ENCODE measurements at regions not wholly inside any gene's neighbourhood (a gene's known extent, or its start where the extent isn't known, plus 50 kb on each side); places are given as distances from the start of the nearest gene placed in this dataset.

GRCh38 chr13:76799696-76800095 lies 86.5 kb downstream of the KCTD12 start:
- DNase-seq (ENCODE audit: low read depth in 6 of 9, low spot score in 9 of 9) = no peak
- Histone ChIP-seq H3K4me1 (ENCODE audit: control insufficient read depth in 2 of 2, insufficient read depth in 2 of 2, low read length in 2 of 2) (no peaks in the 10 kb centered on the region), H3K4me3 (ENCODE audit: low read length in 2 of 2) (no peak overlapping the region), H3K27ac (ENCODE audit: low read depth in 1 of 2, low read length in 1 of 2) (no peak overlapping the region), H3K27me3 (ENCODE audit: control insufficient read depth in 2 of 2, insufficient read depth in 1 of 2, low read length in 1 of 2) (no peaks in the 10 kb centered on the region), H3K9me3 (ENCODE audit: control insufficient read depth in 2 of 2, insufficient read depth in 1 of 2, low read length in 1 of 2) (no peaks in the 10 kb centered on the region), H3K36me3 (ENCODE audit: control insufficient read depth in 2 of 2, insufficient read depth in 2 of 2, low read length in 1 of 2) (no peaks in the 10 kb centered on the region)
- WGBS = 86% methylated on average over 3 of the region's 3 CpGs

- no peaks in the 10 kb centered on the region for H3K36me3 ChIP-seq (ENCODE audit: control insufficient read depth in 2 of 2, insufficient read depth in 2 of 2, low read length in 1 of 2)
- H3K9me3 ChIP-seq (ENCODE audit: control insufficient read depth in 2 of 2, insufficient read depth in 1 of 2, low read length in 1 of 2) = no peaks in the 10 kb centered on the region
- no peak overlapping the region for H3K27ac ChIP-seq (ENCODE audit: low read depth in 1 of 2, low read length in 1 of 2)
- H3K27me3 ChIP-seq (ENCODE audit: control insufficient read depth in 2 of 2, insufficient read depth in 1 of 2, low read length in 1 of 2) = no peaks in the 10 kb centered on the region
- 90% methylated on average over 2 of the region's 2 CpGs for WGBS
- no peak overlapping the region for H3K4me3 ChIP-seq (ENCODE audit: low read length in 2 of 2)
- DNase-seq (ENCODE audit: low read depth in 6 of 9, low spot score in 9 of 9) = no peak
- no peaks in the 10 kb centered on the region for H3K4me1 ChIP-seq (ENCODE audit: control insufficient read depth in 2 of 2, insufficient read depth in 2 of 2, low read length in 2 of 2)
Observed at GRCh38 chr13:76798037-76798436, 88.2 kb downstream of the KCTD12 start.

GRCh38 chr13:76797361-76797760 lies 88.8 kb downstream of the KCTD12 start:
- no peak overlapping the region for H3K4me3 ChIP-seq (ENCODE audit: low read length in 2 of 2)
- WGBS = 93% methylated on average over 5 of the region's 5 CpGs
- no peaks in the 10 kb centered on the region for H3K4me1 ChIP-seq (ENCODE audit: control insufficient read depth in 2 of 2, insufficient read depth in 2 of 2, low read length in 2 of 2)
- H3K27ac ChIP-seq (ENCODE audit: low read depth in 1 of 2, low read length in 1 of 2) = no peak overlapping the region
- no peaks in the 10 kb centered on the region for H3K9me3 ChIP-seq (ENCODE audit: control insufficient read depth in 2 of 2, insufficient read depth in 1 of 2, low read length in 1 of 2)
- DNase-seq (ENCODE audit: low read depth in 6 of 9, low spot score in 9 of 9) = no peak
- H3K27me3 ChIP-seq (ENCODE audit: control insufficient read depth in 2 of 2, insufficient read depth in 1 of 2, low read length in 1 of 2) = no peaks in the 10 kb centered on the region
- H3K36me3 ChIP-seq (ENCODE audit: control insufficient read depth in 2 of 2, insufficient read depth in 2 of 2, low read length in 1 of 2) = no peaks in the 10 kb centered on the region

GRCh38 chr13:76796851-76797250 lies 89.4 kb downstream of the KCTD12 start:
- Histone ChIP-seq H3K4me3 (ENCODE audit: low read length in 2 of 2) (no peak overlapping the region), H3K9me3 (ENCODE audit: control insufficient read depth in 2 of 2, insufficient read depth in 1 of 2, low read length in 1 of 2) (no peaks in the 10 kb centered on the region), H3K36me3 (ENCODE audit: control insufficient read depth in 2 of 2, insufficient read depth in 2 of 2, low read length in 1 of 2) (no peaks in the 10 kb centered on the region), H3K27ac (ENCODE audit: low read depth in 1 of 2, low read length in 1 of 2) (no peak overlapping the region), H3K4me1 (ENCODE audit: control insufficient read depth in 2 of 2, insufficient read depth in 2 of 2, low read length in 2 of 2) (no peaks in the 10 kb centered on the region), H3K27me3 (ENCODE audit: control insufficient read depth in 2 of 2, insufficient read depth in 1 of 2, low read length in 1 of 2) (no peaks in the 10 kb centered on the region)
- no peak for DNase-seq (ENCODE audit: low read depth in 6 of 9, low spot score in 9 of 9)
- 92% methylated on average over 3 of the region's 3 CpGs for WGBS

GRCh38 chr13:76795701-76796695 lies 90.2 kb downstream of the KCTD12 start:
- Histone ChIP-seq H3K27ac (ENCODE audit: low read depth in 1 of 2, low read length in 1 of 2) (no peak overlapping the region), H3K4me3 (ENCODE audit: low read length in 2 of 2) (no peak overlapping the region), H3K27me3 (ENCODE audit: control insufficient read depth in 2 of 2, insufficient read depth in 1 of 2, low read length in 1 of 2) (no peaks in the 10 kb centered on the region), H3K36me3 (ENCODE audit: control insufficient read depth in 2 of 2, insufficient read depth in 2 of 2, low read length in 1 of 2) (no peaks in the 10 kb centered on the region), H3K9me3 (ENCODE audit: control insufficient read depth in 2 of 2, insufficient read depth in 1 of 2, low read length in 1 of 2) (no peaks in the 10 kb centered on the region), H3K4me1 (ENCODE audit: control insufficient read depth in 2 of 2, insufficient read depth in 2 of 2, low read length in 2 of 2) (no peaks in the 10 kb centered on the region)
- WGBS = 96% methylated on average over 5 of the region's 5 CpGs
- DNase-seq (ENCODE audit: low read depth in 6 of 9, low spot score in 9 of 9) = no peak

- DNase-seq (ENCODE audit: low read depth in 6 of 9, low spot score in 9 of 9) = no peak
- Histone ChIP-seq H3K4me3 (ENCODE audit: low read length in 2 of 2) (no peak overlapping the region), H3K27me3 (ENCODE audit: control insufficient read depth in 2 of 2, insufficient read depth in 1 of 2, low read length in 1 of 2) (no peaks in the 10 kb centered on the region), H3K27ac (ENCODE audit: low read depth in 1 of 2, low read length in 1 of 2) (no peak overlapping the region), H3K36me3 (ENCODE audit: control insufficient read depth in 2 of 2, insufficient read depth in 2 of 2, low read length in 1 of 2) (no peaks in the 10 kb centered on the region), H3K4me1 (ENCODE audit: control insufficient read depth in 2 of 2, insufficient read depth in 2 of 2, low read length in 2 of 2) (no peaks in the 10 kb centered on the region), H3K9me3 (ENCODE audit: control insufficient read depth in 2 of 2, insufficient read depth in 1 of 2, low read length in 1 of 2) (no peaks in the 10 kb centered on the region)
- 59% methylated on average over 4 of the region's 4 CpGs for WGBS
Observed at GRCh38 chr13:76792731-76793347, 93.4 kb downstream of the KCTD12 start.

GRCh38 chr13:76790980-76791819 lies 95.0 kb downstream of the KCTD12 start:
- DNase-seq (ENCODE audit: low read depth in 6 of 9, low spot score in 9 of 9) = no peak

GRCh38 chr13:76790526-76790925 lies 95.7 kb downstream of the KCTD12 start:
- H3K4me1 ChIP-seq (ENCODE audit: control insufficient read depth in 2 of 2, insufficient read depth in 2 of 2, low read length in 2 of 2) = no peaks in the 10 kb centered on the region
- H3K36me3 ChIP-seq (ENCODE audit: control insufficient read depth in 2 of 2, insufficient read depth in 2 of 2, low read length in 1 of 2) = no peaks in the 10 kb centered on the region
- 94% methylated on average over 1 of the region's 1 CpG for whole genome bisulfite sequencing
- H3K27me3 ChIP-seq (ENCODE audit: control insufficient read depth in 2 of 2, insufficient read depth in 1 of 2, low read length in 1 of 2) = no peaks in the 10 kb centered on the region
- H3K4me3 ChIP-seq (ENCODE audit: low read length in 2 of 2) = no peak overlapping the region
- H3K27ac ChIP-seq (ENCODE audit: low read depth in 1 of 2, low read length in 1 of 2) = no peak overlapping the region
- DNase-seq (ENCODE audit: low read depth in 6 of 9, low spot score in 9 of 9) = no peak
- no peaks in the 10 kb centered on the region for H3K9me3 ChIP-seq (ENCODE audit: control insufficient read depth in 2 of 2, insufficient read depth in 1 of 2, low read length in 1 of 2)

More at GRCh38 chr13:76790980-76791819, 95.0 kb downstream of the KCTD12 start:
- Histone ChIP-seq H3K9me3 (ENCODE audit: control insufficient read depth in 2 of 2, insufficient read depth in 1 of 2, low read length in 1 of 2) (no peaks in the 10 kb centered on the region), H3K4me1 (ENCODE audit: control insufficient read depth in 2 of 2, insufficient read depth in 2 of 2, low read length in 2 of 2) (no peaks in the 10 kb centered on the region), H3K27me3 (ENCODE audit: control insufficient read depth in 2 of 2, insufficient read depth in 1 of 2, low read length in 1 of 2) (no peaks in the 10 kb centered on the region), H3K4me3 (ENCODE audit: low read length in 2 of 2) (no peak overlapping the region), H3K27ac (ENCODE audit: low read depth in 1 of 2, low read length in 1 of 2) (no peak overlapping the region), H3K36me3 (ENCODE audit: control insufficient read depth in 2 of 2, insufficient read depth in 2 of 2, low read length in 1 of 2) (no peaks in the 10 kb centered on the region)
- WGBS = 93% methylated on average over 10 of the region's 10 CpGs

All from thymus (tissue), 11 donors.